Stomach (tissue), 8 donors: ENCODE measurements at regions not wholly inside any gene's neighbourhood (a gene's known extent, or its start where the extent isn't known, plus 50 kb on each side); places are given as distances from the start of the nearest gene placed in this dataset.

Experiments
- DNase-seq, 2 donors: peaks; one replicate each; pipeline versions ENCODE4 v3.0.0 to v3.0.0-alpha.2; 2013 to 2019
- H3K27ac ChIP-seq, 5 donors: fragments of 200-600 bp in 4 of 5; sonication (generic) in 4 of 5; one replicate each; pipeline ENCODE4 v1.5.1; 2013 to 2019; ENCODE audit warnings: mild to moderate bottlenecking in 1 of 5, moderate library complexity in 1 of 5
- H3K27me3 ChIP-seq, 3 donors: fragments of 200-600 bp; sonication (generic); one replicate each; pipeline ENCODE4 v1.5.1; 2017 to 2019; ENCODE audit warnings: mixed run types in 1 of 3
- H3K36me3 ChIP-seq, 4 donors: fragments of 200-600 bp; sonication (generic); 1 replicate in 3 of 4; 2 replicates in 1 of 4; pipeline ENCODE4 v1.5.1; 2016 to 2019
- H3K4me1 ChIP-seq, 4 donors: fragments of 200-600 bp; sonication (generic); one replicate each; pipeline ENCODE4 v1.5.1; 2016 to 2019
- H3K4me3 ChIP-seq, 4 donors: fragments of 200-600 bp; sonication (generic) in 3 of 4; one replicate each; pipeline ENCODE4 v1.5.1; 2016 to 2019; ENCODE audit warnings: mild to moderate bottlenecking in 1 of 4
- H3K9me3 ChIP-seq, 4 donors: fragments of 200-600 bp; sonication (generic); one replicate each; pipeline ENCODE4 v1.5.1; 2016 to 2019
- CTCF ChIP-seq, 7 experiments: fragments of 450-650 bp in 4 of 7; fragments of 200-600 bp in 3 of 7; sonication (generic) in 3 of 7; IDR thresholded peaks; one replicate each; pipeline ENCODE4 v1.5.1; 2016 to 2019; ENCODE audit warnings: antibody characterized with exemption in 7 of 7, control low read depth in 2 of 7, mild to moderate bottlenecking in 1 of 7
- EP300 ChIP-seq: sonication (generic); formaldehyde crosslinking; IDR thresholded peaks from one replicate; pipeline ENCODE4 v1.6.1; 2017; ENCODE audit warnings: antibody characterized with exemption
- POLR2A ChIP-seq, 4 donors: fragments of 450-650 bp; IDR thresholded peaks; one replicate each; pipeline ENCODE4 v1.6.1; 2016; ENCODE audit warnings: antibody characterized with exemption in 4 of 4, control low read depth in 2 of 4, mild to moderate bottlenecking in 1 of 4, moderate library complexity in 1 of 4
- POLR2AphosphoS5 ChIP-seq, 3 donors: sonication (generic); formaldehyde crosslinking; IDR thresholded peaks; one replicate each; pipeline ENCODE4 v1.6.1; 2016; ENCODE audit warnings: antibody characterized with exemption in 3 of 3
- WGBS, 5 donors: extraction: QIAGEN DNeasy Blood & Tissue Kit in 3 of 5; methylation state at CpG; one replicate each; pipeline versions ENCODE4 v1.1.5 to v1.1.7; 2013 to 2018; 5-methylcytosine and 5-hydroxymethylcytosine counted together
- intact Hi-C: fragments of 100-400 bp; cut with DNase I; formaldehyde crosslinking; loops from one replicate; pipeline ENCODE4 v1.15.1; 2023; ENCODE audit warnings: low total_unique reads
- donor health status: healthy with polysubstance abuse.
- donor health status: Bipolar disorder and iron deficiency.
- donor health status: healthy.

GRCh38 chr2:145221032-145221431 lies 701.1 kb upstream of the ZEB2 start:
- TF ChIP-seq POLR2AphosphoS5 (IDR thresholded peaks at IDR 0.05) (no peak), EP300 (no peak), CTCF (IDR thresholded peaks at IDR 0.05) (no peak), POLR2A (IDR thresholded peaks at IDR 0.05) (no peak)
- no peaks in the 10 kb centered on the region for H3K9me3 ChIP-seq
- 28 to 39% (median 37%) methylated on average over 2 of the region's 2 CpGs for WGBS, 5 donors
- H3K4me3 ChIP-seq, result no peak overlapping the region
- no peaks in the 10 kb centered on the region for H3K27me3 ChIP-seq
- no peaks in the 10 kb centered on the region for H3K4me1 ChIP-seq
- H3K36me3 ChIP-seq, result no peaks in the 10 kb centered on the region
- DNase-seq, result no peak
- no peak overlapping the region for H3K27ac ChIP-seq
- intact Hi-C loops, result no loop called here

- 65 to 88% (median 77%) methylated on average over 1 of the region's 1 CpG for WGBS, 5 donors
- intact Hi-C loops, result no loop called here
- TF ChIP-seq POLR2A (IDR thresholded peaks at IDR 0.05) (no peak), POLR2AphosphoS5 (IDR thresholded peaks at IDR 0.05) (no peak), EP300 (no peak), CTCF (IDR thresholded peaks at IDR 0.05) (no peak)
- Histone ChIP-seq H3K36me3 (no peaks in the 10 kb centered on the region), H3K27ac (no peak overlapping the region), H3K4me1 (no peaks in the 10 kb centered on the region), H3K4me3 (no peak overlapping the region), H3K27me3 (no peaks in the 10 kb centered on the region), H3K9me3 (no peaks in the 10 kb centered on the region)
- no peak for DNase-seq
Measured at GRCh38 chr2:145220496-145220895, 700.6 kb upstream of the ZEB2 start.

- DNase-seq, result no peak
- no peak overlapping the region for H3K4me3 ChIP-seq
- no peaks in the 10 kb centered on the region for H3K27me3 ChIP-seq
- intact Hi-C loops, result no loop called here
- WGBS, 5 donors, result 56 to 93% (median 83%) methylated on average over 1 of the region's 1 CpG
- H3K9me3 ChIP-seq, result peaks cover 0 to 9% (median 3%) of the 10 kb centered on the region in 4 donors
- no peaks in the 10 kb centered on the region for H3K36me3 ChIP-seq
- no peak for TF ChIP-seq POLR2AphosphoS5 (IDR thresholded peaks at IDR 0.05)
- TF ChIP-seq POLR2A (IDR thresholded peaks at IDR 0.05), result no peak
- no peak for TF ChIP-seq EP300
- no peak for TF ChIP-seq CTCF (IDR thresholded peaks at IDR 0.05)
- H3K4me1 ChIP-seq, result no peaks in the 10 kb centered on the region
- H3K27ac ChIP-seq, result no peak overlapping the region
Measured at GRCh38 chr2:145207884-145208283, 688.0 kb upstream of the ZEB2 start.

GRCh38 chr2:145206496-145207281 lies 686.8 kb upstream of the ZEB2 start:
- Histone ChIP-seq H3K36me3 (no peaks in the 10 kb centered on the region), H3K27me3 (no peaks in the 10 kb centered on the region), H3K4me3 (no peak overlapping the region), H3K4me1 (no peaks in the 10 kb centered on the region), H3K9me3 (peaks cover 0 to 9% (median 3%) of the 10 kb centered on the region in 4 donors), H3K27ac (no peak overlapping the region)
- intact Hi-C loops, result no loop called here
- DNase-seq, result no peak
- WGBS, 5 donors, result 77 to 87% (median 82%) methylated on average over 4 of the region's 4 CpGs
- TF ChIP-seq EP300 (no peak), POLR2AphosphoS5 (IDR thresholded peaks at IDR 0.05) (no peak), CTCF (IDR thresholded peaks at IDR 0.05) (no peak), POLR2A (IDR thresholded peaks at IDR 0.05) (no peak)
